GM21528 (cell line): ENCODE measurements at regions not wholly inside any gene's neighbourhood (a gene's known extent, or its start where the extent isn't known, plus 50 kb on each side); places are given as distances from the start of the nearest gene placed in this dataset.
"Not testable (repeated sequence)": the region's sequence is repeated elsewhere in the genome, so short reads cannot be mapped to it uniquely, and the experiment has no call there.

Source experiments
- ATAC-seq: cut with Tn5 transposase; IDR thresholded peaks from one replicate; pipeline ENCODE4 v1.9.1; 2021; ENCODE audit warnings: mild to moderate bottlenecking, moderate library complexity; ENCODE audit not compliant: unreplicated experiment, low FRiP score

GRCh38 chr1:213619026-213619425 is 368.7 kb upstream of the PROX1 start:
- ATAC-seq, result no peak

- no peak for ATAC-seq
Observed at GRCh38 chr1:213621077-213621476, 366.7 kb upstream of the PROX1 start.

- ATAC-seq, result no peak
Observed at GRCh38 chr1:213622365-213623063, 365.3 kb upstream of the PROX1 start.

- no peak for ATAC-seq
Observed at GRCh38 chr1:213623064-213623581, 364.6 kb upstream of the PROX1 start.

GRCh38 chr1:213623862-213624261 is 363.9 kb upstream of the PROX1 start:
- ATAC-seq, result no peak

GRCh38 chr1:213636778-213637177 is 351.0 kb upstream of the PROX1 start:
- ATAC-seq, result not testable (repeated sequence)

GRCh38 chr1:213641312-213641711 is 346.5 kb upstream of the PROX1 start:
- ATAC-seq, result no peak

- ATAC-seq, result no peak
Observed at GRCh38 chr1:213643360-213643759, 344.4 kb upstream of the PROX1 start.

- ATAC-seq, result no peak
Observed at GRCh38 chr1:213647864-213648650, 339.7 kb upstream of the PROX1 start.

GRCh38 chr1:213649373-213649772 is 338.4 kb upstream of the PROX1 start:
- ATAC-seq, result no peak

- ATAC-seq, result no peak
Observed at GRCh38 chr1:213650603-213651002, 337.2 kb upstream of the PROX1 start.

- ATAC-seq, result no peak
Observed at GRCh38 chr1:213651077-213651476, 336.7 kb upstream of the PROX1 start.

GRCh38 chr1:213652109-213652508 is 335.7 kb upstream of the PROX1 start:
- ATAC-seq, result no peak

GRCh38 chr1:213656039-213656438 is 331.7 kb upstream of the PROX1 start:
- no peak for ATAC-seq

- ATAC-seq, result no peak
Observed at GRCh38 chr1:213656503-213656902, 331.3 kb upstream of the PROX1 start.

- no peak for ATAC-seq
Observed at GRCh38 chr1:213657013-213657412, 330.8 kb upstream of the PROX1 start.

- no peak for ATAC-seq
Observed at GRCh38 chr1:213657879-213658278, 329.9 kb upstream of the PROX1 start.

- ATAC-seq, result no peak
Observed at GRCh38 chr1:213658457-213658856, 329.3 kb upstream of the PROX1 start.

- no peak for ATAC-seq
Observed at GRCh38 chr1:213659580-213660547, 327.9 kb upstream of the PROX1 start.

GRCh38 chr1:213661302-213661701 is 326.5 kb upstream of the PROX1 start:
- ATAC-seq, result no peak

- no peak for ATAC-seq
Observed at GRCh38 chr1:213666113-213666512, 321.7 kb upstream of the PROX1 start.
